WTC11 (cell line): ENCODE measurements at regions not wholly inside any gene's neighbourhood (a gene's known extent, or its start where the extent isn't known, plus 50 kb on each side); places are given as distances from the start of the nearest gene placed in this dataset.
"Not testable (repeated sequence)": the region's sequence is repeated elsewhere in the genome, so short reads cannot be mapped to it uniquely, and the experiment has no call there.

Experiments
- ATAC-seq: fragments of 200-7000 bp; cut with Tn5 transposase; 2 replicates; pipeline ENCODE4 v1.10.0; 2021; ENCODE audit warnings: mild to moderate bottlenecking, moderate library complexity
- CTCF ChIA-PET: fragments of 300-600 bp; sonication (Branson Sonifier 250); formaldehyde crosslinking; loops from one replicate; lab custom pipeline; 2021; ENCODE audit warnings: antibody characterized with exemption; lab: Charles Lee
- POLR2A ChIA-PET: fragments of 350-600 bp; sonication (Branson Sonifier 250); formaldehyde crosslinking; loops from one replicate; lab custom pipeline; 2021; ENCODE audit warnings: antibody characterized with exemption; lab: Charles Lee
- DNase-seq: peaks from one replicate; pipeline ENCODE4 v3.0.0; 2021; ENCODE audit warnings: low spot score
- H3K27ac Mint-ChIP-seq: 2 replicates; pipeline ENCODE4 v1.8.0; 2021; ENCODE audit warnings: mixed read lengths
- H3K27me3 Mint-ChIP-seq: 2 replicates; pipeline ENCODE4 v1.8.0; 2021; ENCODE audit warnings: low read depth, mild to moderate bottlenecking, moderate library complexity, mixed read lengths
- H3K36me3 Mint-ChIP-seq: 2 replicates; pipeline ENCODE4 v1.8.0; 2021; ENCODE audit warnings: mixed read lengths
- H3K4me1 Mint-ChIP-seq: 2 replicates; pipeline ENCODE4 v1.8.0; 2022; ENCODE audit warnings: mixed read lengths
- H3K4me3 Mint-ChIP-seq: 2 replicates; pipeline ENCODE4 v1.8.0; 2021; ENCODE audit warnings: mild to moderate bottlenecking, moderate library complexity, mixed read lengths
- H3K9me3 Mint-ChIP-seq: 2 replicates; pipeline ENCODE4 v1.8.0; 2021; ENCODE audit warnings: mixed read lengths
- ATF2 ChIP-seq: sonication (generic); formaldehyde crosslinking; IDR thresholded peaks from 2 replicates; pipeline ENCODE4 v1.8.1; 2022; ENCODE audit warnings: low read depth, missing genetic modification reagents, borderline replicate concordance
- CTCF ChIP-seq: fragments of 200-600 bp; IDR thresholded peaks from 2 replicates; pipeline ENCODE4 v1.8.0; 2022; ENCODE audit warnings: antibody characterized with exemption
- ELF4 ChIP-seq: sonication (generic); formaldehyde crosslinking; IDR thresholded peaks from 2 replicates; pipeline ENCODE4 v1.8.1; 2022; ENCODE audit warnings: low read depth, mild to moderate bottlenecking, moderate library complexity, missing genetic modification reagents
- EMX1 ChIP-seq: fragments of 250-450 bp; sonication (Bioruptor Pico); IDR thresholded peaks from 2 replicates; pipeline ENCODE4 v1.8.0; 2021; ENCODE audit warnings: mild to moderate bottlenecking
- FOXP4 ChIP-seq: sonication (generic); formaldehyde crosslinking; IDR thresholded peaks from 2 replicates; pipeline ENCODE4 v1.8.0; 2022; ENCODE audit warnings: mild to moderate bottlenecking, missing genetic modification reagents
- GRHL2 ChIP-seq: fragments of 250-450 bp; sonication (Bioruptor Pico); IDR thresholded peaks from 2 replicates; pipeline ENCODE4 v1.8.0; 2022; ENCODE audit warnings: mild to moderate bottlenecking, moderate library complexity; ENCODE audit not compliant: insufficient replicate concordance, severe bottlenecking
- HMGXB4 ChIP-seq: sonication (generic); formaldehyde crosslinking; IDR thresholded peaks from 2 replicates; pipeline ENCODE4 v1.8.1; 2023; ENCODE audit warnings: mild to moderate bottlenecking, moderate library complexity, missing genetic modification reagents
- IRF2 ChIP-seq: sonication (generic); formaldehyde crosslinking; IDR thresholded peaks from 2 replicates; pipeline ENCODE4 v1.8.0; 2022; ENCODE audit warnings: low read depth, missing genetic modification reagents, borderline replicate concordance
- KAT7 ChIP-seq: sonication (generic); formaldehyde crosslinking; IDR thresholded peaks from 2 replicates; pipeline ENCODE4 v1.8.1; 2023; ENCODE audit warnings: missing genetic modification reagents, mild to moderate bottlenecking, borderline replicate concordance
- MYBL2 ChIP-seq: sonication (generic); formaldehyde crosslinking; IDR thresholded peaks from 2 replicates; pipeline ENCODE4 v1.8.1; 2023; ENCODE audit warnings: mild to moderate bottlenecking, moderate library complexity, missing genetic modification reagents
- NR3C1 ChIP-seq: sonication (generic); formaldehyde crosslinking; conservative IDR thresholded peaks from 2 replicates; pipeline ENCODE4 v1.8.1; 2023; ENCODE audit warnings: low read depth, mild to moderate bottlenecking, missing genetic modification reagents
- TP53 ChIP-seq: sonication (generic); formaldehyde crosslinking; IDR thresholded peaks from 2 replicates; pipeline ENCODE4 v1.8.1; 2023; ENCODE audit warnings: mild to moderate bottlenecking, missing genetic modification reagents
- ZNF396 ChIP-seq: fragments of 250-450 bp; sonication (Bioruptor Pico); IDR thresholded peaks from 2 replicates; pipeline ENCODE4 v1.8.0; 2021; ENCODE audit warnings: mild to moderate bottlenecking, moderate library complexity, borderline replicate concordance
- ZNF671 ChIP-seq: fragments of 250-450 bp; sonication (Bioruptor Pico); IDR thresholded peaks from 2 replicates; pipeline ENCODE4 v1.8.0; 2021; ENCODE audit warnings: mild to moderate bottlenecking
- TF ChIP-seq, protein P1 (sequence below): sonication (generic); formaldehyde crosslinking; IDR thresholded peaks from 2 replicates; pipeline ENCODE4 v1.8.0; 2023; ENCODE audit warnings: missing genetic modification reagents
- TF ChIP-seq, protein P2 (sequence below): sonication (generic); formaldehyde crosslinking; IDR thresholded peaks from 2 replicates; pipeline ENCODE4 v1.8.1; 2022; ENCODE audit warnings: mild to moderate bottlenecking, moderate library complexity, missing genetic modification reagents
- TF ChIP-seq, protein P3 (sequence below): sonication (generic); formaldehyde crosslinking; IDR thresholded peaks from 2 replicates; pipeline ENCODE4 v1.8.1; 2023; ENCODE audit warnings: mild to moderate bottlenecking, missing genetic modification reagents
- TF ChIP-seq, protein P4 (sequence below): fragments of 250-450 bp; sonication (Bioruptor Pico); IDR thresholded peaks from 2 replicates; pipeline ENCODE4 v1.8.0; 2021; ENCODE audit warnings: mild to moderate bottlenecking
- TF ChIP-seq, protein P5 (sequence below): sonication (generic); formaldehyde crosslinking; IDR thresholded peaks from 2 replicates; pipeline ENCODE4 v1.8.1; 2023; ENCODE audit warnings: mild to moderate bottlenecking, missing genetic modification reagents, moderate library complexity

- Mint-ChIP-seq H3K27ac (no peak overlapping the region), H3K4me3 (no peak overlapping the region), H3K4me1 (no peaks in the 10 kb centered on the region), H3K9me3 (peaks cover 37% of the 10 kb centered on the region), H3K27me3 (no peaks in the 10 kb centered on the region; the same call in 1 of the 2 replicates), H3K36me3 (peaks cover 9% of the 10 kb centered on the region)
- no peak for ATAC-seq
- TF ChIP-seq IRF2 (CRISPR knock-in tag), result no peak
- no peak for TF ChIP-seq NR3C1 (CRISPR knock-in tag)
- TF ChIP-seq MYBL2 (CRISPR knock-in tag), result no peak
- TF ChIP-seq CTCF, result no peak
- no peak for TF ChIP-seq ATF2 (CRISPR knock-in tag)
- TF ChIP-seq EMX1, result no peak
- TF ChIP-seq, protein P1, sequence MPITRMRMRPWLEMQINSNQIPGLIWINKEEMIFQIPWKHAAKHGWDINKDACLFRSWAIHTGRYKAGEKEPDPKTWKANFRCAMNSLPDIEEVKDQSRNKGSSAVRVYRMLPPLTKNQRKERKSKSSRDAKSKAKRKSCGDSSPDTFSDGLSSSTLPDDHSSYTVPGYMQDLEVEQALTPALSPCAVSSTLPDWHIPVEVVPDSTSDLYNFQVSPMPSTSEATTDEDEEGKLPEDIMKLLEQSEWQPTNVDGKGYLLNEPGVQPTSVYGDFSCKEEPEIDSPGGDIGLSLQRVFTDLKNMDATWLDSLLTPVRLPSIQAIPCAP (CRISPR knock-in tag), result no peak
- TF ChIP-seq TP53 (CRISPR knock-in tag), result no peak
- TF ChIP-seq ZNF671 (CRISPR knock-in tag), result no peak
- TF ChIP-seq KAT7 (CRISPR knock-in tag), result no peak
- no peak for TF ChIP-seq ZNF396 (CRISPR knock-in tag)
- TF ChIP-seq HMGXB4 (CRISPR knock-in tag), result no peak
- TF ChIP-seq, protein P2, sequence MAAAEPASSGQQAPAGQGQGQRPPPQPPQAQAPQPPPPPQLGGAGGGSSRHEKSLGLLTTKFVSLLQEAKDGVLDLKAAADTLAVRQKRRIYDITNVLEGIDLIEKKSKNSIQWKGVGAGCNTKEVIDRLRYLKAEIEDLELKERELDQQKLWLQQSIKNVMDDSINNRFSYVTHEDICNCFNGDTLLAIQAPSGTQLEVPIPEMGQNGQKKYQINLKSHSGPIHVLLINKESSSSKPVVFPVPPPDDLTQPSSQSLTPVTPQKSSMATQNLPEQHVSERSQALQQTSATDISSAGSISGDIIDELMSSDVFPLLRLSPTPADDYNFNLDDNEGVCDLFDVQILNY (CRISPR knock-in tag), result no peak
- no peak for TF ChIP-seq GRHL2 (CRISPR knock-in tag)
- TF ChIP-seq, protein P3, sequence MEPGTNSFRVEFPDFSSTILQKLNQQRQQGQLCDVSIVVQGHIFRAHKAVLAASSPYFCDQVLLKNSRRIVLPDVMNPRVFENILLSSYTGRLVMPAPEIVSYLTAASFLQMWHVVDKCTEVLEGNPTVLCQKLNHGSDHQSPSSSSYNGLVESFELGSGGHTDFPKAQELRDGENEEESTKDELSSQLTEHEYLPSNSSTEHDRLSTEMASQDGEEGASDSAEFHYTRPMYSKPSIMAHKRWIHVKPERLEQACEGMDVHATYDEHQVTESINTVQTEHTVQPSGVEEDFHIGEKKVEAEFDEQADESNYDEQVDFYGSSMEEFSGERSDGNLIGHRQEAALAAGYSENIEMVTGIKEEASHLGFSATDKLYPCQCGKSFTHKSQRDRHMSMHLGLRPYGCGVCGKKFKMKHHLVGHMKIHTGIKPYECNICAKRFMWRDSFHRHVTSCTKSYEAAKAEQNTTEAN (CRISPR knock-in tag), result no peak
- TF ChIP-seq, protein P4, sequence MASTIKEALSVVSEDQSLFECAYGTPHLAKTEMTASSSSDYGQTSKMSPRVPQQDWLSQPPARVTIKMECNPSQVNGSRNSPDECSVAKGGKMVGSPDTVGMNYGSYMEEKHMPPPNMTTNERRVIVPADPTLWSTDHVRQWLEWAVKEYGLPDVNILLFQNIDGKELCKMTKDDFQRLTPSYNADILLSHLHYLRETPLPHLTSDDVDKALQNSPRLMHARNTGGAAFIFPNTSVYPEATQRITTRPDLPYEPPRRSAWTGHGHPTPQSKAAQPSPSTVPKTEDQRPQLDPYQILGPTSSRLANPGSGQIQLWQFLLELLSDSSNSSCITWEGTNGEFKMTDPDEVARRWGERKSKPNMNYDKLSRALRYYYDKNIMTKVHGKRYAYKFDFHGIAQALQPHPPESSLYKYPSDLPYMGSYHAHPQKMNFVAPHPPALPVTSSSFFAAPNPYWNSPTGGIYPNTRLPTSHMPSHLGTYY (CRISPR knock-in tag), result no peak
- no peak for TF ChIP-seq ELF4 (CRISPR knock-in tag)
- TF ChIP-seq FOXP4 (CRISPR knock-in tag), result no peak
- TF ChIP-seq, protein P5, sequence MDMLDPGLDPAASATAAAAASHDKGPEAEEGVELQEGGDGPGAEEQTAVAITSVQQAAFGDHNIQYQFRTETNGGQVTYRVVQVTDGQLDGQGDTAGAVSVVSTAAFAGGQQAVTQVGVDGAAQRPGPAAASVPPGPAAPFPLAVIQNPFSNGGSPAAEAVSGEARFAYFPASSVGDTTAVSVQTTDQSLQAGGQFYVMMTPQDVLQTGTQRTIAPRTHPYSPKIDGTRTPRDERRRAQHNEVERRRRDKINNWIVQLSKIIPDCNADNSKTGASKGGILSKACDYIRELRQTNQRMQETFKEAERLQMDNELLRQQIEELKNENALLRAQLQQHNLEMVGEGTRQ (CRISPR knock-in tag), result no peak
- DNase-seq, result no peak
- ChIA-PET POLR2A (no interaction called here), CTCF (interaction anchor here (0.9 kb wide), 1 partner anchor 10 kb away, joined by 3 read pairs; no protein-coding TSS in a partner anchor)
Measured at GRCh38 chr12:45522227-45522626, 207.3 kb upstream of the ARID2 start.

DNA sequence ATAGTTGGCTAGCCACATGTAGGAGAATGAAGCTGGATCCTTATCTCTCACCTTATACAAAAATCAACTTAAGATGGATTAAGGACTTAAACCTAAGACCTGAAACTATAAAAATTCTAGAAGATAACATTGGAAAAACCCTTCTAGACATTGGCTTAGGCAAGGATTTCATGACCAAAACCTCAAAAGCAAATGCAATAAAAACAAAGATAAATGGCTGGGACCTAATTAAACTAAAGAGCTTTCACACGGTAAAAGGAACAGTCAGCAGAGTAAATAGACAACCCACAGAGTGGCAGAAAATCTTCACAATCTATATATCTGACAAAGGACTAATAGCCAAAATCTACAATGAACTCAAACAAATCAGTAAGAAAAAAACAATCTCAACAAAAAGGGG lies 202.7 kb upstream of the ARID2 start:
- ATAC-seq, H3K27me3 Mint-ChIP-seq, CTCF ChIA-PET, H3K4me3 Mint-ChIP-seq, POLR2A ChIA-PET, DNase-seq, H3K4me1 Mint-ChIP-seq, H3K27ac Mint-ChIP-seq, H3K36me3 Mint-ChIP-seq: not testable (repeated sequence)
- H3K9me3 Mint-ChIP-seq, result peaks cover 51% of the 10 kb centered on the region
